Midbrain (tissue), 1 donor: ENCODE measurements at regions not wholly inside any gene's neighbourhood (a gene's known extent, or its start where the extent isn't known, plus 50 kb on each side); places are given as distances from the start of the nearest gene placed in this dataset.

Source experiments
- DNase-seq: peaks from one replicate; lab custom pipeline; 2025; lab: John Stamatoyannopoulos, UW

DNA sequence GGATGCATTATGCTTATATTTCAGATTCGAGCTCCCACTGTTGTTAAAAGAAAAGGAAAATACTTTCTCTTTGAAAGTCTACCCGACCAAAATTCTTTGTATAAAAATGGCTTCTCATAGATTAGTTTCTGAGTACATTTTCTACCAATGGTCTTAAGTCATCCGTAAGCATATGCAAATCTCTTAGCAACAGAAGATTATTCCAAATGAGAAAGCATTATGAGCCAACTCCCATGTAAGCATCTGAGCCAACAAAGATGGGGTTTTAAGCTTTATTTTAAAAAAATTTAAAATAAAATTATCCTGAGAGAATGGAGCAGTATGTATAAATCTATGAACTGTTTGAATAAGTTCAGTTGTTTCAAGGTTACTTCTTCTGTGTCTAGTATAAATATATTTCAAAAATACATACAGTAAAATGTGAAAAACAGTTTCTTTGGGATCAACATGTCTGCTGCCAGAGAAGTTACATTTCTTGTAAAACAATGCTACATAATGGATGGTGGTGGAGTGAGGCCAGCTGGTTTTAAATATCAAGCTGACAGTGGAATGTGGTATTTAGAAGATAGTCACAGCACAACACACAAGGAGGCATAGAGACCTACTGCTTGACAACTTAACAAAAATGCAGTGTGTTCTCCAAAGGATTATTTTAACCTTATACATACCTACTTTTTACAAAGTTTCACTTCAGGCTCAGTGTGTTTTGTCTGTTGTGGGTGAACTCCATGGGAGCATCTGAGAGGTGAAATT, 199.5 kb upstream of the DIPK2B start:
- DNase-seq: no peak

DNA sequence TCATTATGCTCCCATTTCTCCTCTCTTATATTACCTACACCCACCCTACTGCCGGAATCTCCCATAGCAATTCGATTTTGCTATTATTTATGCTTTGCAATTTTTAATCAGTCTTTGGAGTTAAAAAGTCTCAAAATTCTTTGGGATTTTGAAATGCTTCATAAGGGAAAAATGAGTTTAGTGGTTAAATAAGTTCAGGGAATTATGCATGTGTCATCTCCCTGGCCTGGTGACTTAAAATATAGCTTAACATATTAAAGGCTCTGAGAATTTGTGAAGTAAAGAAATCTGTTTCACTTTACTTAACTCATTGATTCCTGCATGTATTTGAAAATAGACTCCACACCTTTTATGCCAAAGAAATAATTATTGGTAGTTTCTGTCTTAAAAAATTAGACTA, 185.1 kb upstream of the DIPK2B start:
- no peak for DNase-seq

DNA sequence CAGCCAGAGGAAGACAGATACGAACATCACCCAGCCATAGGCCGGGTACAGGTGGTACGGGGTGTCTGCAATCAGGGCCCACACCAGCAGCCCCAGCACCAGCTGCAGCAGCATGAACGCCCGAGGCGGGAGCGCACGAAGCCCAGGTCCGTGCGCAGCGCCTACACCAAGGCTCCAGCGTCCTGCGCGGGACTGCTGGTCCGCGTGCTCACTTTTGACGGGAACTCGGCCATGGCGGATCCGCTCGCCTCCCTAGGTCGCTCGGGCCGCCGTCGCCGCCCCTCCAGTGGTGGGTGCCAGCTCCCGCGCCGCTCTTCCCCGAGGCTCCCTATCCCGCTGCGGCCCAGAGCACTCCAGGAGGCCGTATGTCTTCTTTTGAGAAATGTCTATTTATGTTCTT, 181.2 kb upstream of the DIPK2B start:
- DNase-seq: no peak

DNA sequence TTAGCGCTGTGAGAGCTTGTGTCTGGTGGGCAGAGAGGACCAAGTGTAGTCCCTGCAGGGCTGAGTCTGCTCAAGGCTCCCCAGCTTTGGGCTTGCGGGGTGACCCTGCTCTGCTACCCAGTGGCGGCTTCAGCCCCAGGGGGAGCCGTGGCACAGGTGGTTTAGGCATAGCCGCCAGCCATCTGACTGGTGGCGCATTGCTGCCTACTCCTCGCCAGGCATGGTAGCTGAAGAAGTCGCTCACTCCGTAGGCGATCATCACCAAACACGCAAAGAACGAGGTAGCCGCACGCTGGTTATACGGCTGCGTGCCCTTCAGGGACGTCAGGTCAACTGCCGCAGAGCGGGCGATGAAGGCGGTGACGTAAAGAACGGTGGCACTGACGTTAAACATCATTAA, 180.7 kb upstream of the DIPK2B start:
- no peak for DNase-seq

DNA sequence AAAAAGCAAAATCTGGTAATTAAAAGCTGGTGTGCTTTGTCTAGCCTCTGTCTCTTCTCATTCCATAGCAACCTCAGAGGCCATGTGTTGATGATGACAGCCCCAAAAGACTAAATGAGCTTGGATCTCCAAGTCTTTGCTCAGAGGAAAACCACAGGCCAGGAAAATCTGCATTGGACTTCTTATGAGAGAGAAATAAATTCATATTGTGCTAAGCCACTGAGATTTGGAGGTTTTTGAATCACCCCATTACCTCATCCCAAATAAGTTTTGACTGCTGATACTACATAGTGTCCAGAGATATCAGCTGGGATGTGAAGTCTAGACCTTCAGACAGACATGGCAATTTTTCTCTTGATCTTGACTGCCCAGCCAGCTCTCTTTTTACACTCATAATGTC, 178.6 kb upstream of the DIPK2B start:
- no peak for DNase-seq

DNA sequence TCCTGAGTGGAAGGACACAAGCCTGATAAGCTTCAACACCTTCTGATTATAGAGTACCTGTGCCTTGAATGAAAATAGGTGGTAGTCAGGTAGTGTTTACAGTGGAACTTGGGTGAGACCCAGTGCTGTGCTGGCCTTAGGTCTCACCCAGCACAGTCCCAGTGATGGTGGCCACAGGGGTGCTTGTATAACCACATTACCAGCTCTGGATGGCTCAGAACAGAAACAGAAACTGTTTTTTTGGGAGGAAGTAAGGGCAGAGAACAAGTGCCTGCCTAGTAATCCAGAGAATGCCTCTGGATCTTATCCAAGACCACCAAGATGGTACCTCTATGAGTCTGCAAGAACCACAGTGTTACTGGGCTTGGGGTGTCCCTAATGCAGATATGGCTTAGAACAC, 171.5 kb upstream of the DIPK2B start:
- no peak for DNase-seq

DNA sequence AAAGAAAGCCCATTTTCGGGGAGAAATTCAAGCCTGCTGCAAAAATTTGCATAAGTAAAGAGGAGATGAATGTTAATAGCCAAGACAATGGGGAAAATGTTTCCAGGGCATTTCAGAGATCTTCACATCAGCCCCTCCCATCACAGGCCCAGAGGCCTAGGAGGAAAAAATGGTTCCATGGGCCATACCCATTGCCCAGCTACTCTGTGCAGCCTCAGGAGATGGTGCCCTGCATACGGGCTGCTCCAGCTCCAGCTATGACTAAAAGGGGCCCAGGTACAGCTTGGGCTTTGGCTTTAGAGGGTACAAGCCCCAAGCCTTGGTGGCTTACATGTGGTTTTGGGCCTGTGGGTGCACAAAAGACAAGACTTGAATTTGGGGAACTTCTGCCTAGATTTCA, 168.0 kb upstream of the DIPK2B start:
- no peak for DNase-seq

DNA sequence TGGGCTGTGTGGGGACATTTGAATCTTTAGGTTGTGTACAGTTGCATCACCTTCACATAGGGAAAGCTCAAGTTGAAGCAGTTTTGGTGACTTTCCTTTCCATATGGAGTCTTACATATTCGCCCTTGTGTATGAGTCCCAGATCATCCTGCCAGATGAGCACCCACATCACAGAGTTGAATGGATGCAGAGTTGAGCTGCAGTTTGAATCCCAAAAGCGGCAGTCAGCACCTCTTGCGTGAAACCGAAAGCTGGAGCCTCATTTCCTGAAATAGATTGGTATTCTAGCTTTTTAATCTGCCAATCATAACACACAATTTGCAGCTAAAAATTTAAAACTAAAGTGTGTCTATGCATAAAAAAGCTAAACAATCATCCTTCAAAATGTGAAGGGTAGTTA, 162.9 kb upstream of the DIPK2B start:
- DNase-seq: no peak

DNA sequence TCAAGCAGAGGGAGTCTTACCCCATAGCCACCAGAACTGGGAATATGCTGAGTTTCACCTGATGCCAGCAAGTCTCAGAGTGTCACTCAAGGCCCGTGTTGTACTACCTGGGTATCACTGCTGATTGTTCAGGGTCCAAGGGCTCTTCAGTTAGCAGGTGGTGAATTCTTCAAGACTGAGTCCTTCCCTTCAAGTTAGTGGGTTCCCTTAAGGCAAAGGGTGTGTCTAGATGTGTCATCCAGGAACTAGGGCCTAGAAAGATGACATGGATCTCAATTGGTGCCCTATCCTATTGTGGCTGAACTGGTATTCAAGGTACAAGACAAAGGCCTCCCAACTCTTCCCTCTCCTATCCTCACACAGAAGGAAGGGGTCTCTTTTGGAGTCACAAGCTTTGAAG, 159.9 kb upstream of the DIPK2B start:
- DNase-seq: no peak

DNA sequence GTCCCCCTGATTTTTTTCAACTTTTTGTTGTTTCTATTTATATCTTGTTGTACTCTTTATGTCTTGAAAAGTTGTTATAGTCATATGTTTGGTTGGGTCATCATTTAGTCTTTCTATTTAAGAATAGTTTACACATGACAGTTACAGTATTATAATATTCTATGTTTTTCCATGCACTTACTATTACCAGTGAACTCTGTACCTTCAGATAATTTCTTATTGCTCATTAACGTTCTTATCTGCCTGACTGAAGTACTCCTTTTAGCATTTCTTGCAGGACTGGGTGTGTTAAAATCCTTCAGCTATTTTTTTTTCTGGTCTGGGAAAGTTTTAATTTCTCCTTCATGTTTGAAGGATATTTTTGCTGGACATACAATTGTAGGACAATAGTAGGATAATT, 157.7 kb upstream of the DIPK2B start:
- DNase-seq: no peak

DNA sequence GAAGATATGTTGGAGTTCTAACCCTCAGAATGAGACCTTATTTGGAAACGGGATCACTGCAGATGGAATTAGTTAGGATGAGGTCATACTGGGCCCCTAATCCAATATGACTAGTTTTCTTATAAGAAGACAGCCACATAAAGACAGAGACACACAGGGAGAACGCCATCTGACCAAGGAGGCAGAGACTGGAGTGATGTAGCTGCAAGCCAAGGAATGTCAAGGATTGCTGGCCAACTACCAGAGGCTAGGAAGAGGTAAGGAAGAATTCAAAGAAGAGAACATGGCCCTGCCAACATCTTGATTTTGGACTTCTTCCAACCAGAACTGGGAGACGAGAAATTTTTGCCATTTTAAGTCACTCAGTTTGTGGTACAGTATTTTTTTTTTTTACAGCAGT, 152.8 kb upstream of the DIPK2B start:
- DNase-seq: no peak

DNA sequence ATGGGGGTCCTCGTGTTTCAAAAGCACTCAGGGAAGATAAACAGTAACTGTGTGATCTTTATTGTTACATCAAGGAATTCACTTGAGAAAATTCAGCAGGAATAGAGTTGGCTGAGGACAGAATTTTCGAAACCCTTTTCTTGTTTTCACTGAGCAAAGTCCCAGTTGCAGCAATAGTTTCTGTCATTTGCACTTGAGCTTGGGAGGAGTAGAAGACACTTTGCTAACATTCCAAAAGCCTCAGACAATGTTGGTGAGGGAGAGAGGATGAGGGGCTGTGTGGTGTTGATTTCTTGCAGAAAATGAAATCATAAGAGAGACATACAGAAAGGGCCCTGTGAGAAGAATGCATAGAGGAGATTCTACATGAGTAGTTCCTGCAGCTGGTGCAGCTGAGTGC, 151.9 kb upstream of the DIPK2B start:
- DNase-seq: no peak

DNA sequence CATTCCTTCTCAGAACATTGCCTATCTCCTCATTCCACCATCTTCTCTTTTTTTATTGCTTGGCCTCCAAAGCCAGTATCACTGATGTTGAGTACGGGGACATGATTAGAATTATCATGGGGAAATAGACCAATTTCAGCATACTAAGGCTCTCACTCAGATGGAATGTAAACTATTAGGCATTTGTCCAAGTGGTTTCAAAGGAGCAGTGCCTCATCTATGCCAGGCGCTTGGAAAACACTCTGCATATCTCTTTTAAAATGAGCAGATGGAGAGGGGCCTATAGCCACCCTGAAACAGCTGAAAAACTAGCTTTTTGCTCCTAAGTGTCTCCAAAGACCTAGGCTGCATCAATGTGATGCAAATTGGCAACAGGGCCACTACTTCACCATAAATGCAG, 150.8 kb upstream of the DIPK2B start:
- DNase-seq: no peak

DNA sequence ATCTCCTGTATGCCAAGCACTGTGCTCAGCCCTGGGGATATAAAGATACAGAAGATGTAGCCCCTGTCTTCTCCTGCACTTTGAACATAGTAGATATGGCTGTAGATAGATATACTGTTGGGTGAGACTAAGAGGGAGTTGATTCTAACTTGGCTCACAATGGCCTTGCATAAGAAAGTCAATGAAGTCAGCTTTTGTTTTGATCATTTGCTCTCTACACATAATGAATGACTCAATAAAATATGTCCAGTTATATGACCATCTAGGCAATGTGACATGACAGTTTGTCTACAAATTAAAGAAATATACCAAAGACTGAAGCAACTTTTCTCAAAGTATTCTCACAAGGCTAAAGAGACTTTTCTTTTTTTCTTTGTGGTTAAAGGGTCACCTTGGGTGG, 147.6 kb upstream of the DIPK2B start:
- no peak for DNase-seq

DNA sequence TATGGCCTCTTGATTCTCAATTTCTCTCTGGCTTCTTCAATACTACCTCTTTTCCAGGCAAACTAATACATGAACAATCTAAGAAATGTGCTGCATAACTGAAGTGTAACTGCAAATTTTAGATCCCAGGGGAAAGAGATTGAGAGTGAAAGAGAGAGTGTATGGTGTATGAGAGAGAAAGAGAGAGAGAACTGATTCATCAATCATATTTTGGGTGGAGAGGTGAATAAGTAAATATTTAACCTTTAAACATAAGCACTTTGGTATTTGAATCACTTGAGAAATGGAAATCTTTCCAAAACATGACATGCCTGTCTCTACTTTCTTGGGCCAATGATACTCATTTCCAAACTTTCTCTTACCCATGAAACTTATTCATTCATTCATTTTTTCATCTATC, 147.2 kb upstream of the DIPK2B start:
- DNase-seq: no peak

DNA sequence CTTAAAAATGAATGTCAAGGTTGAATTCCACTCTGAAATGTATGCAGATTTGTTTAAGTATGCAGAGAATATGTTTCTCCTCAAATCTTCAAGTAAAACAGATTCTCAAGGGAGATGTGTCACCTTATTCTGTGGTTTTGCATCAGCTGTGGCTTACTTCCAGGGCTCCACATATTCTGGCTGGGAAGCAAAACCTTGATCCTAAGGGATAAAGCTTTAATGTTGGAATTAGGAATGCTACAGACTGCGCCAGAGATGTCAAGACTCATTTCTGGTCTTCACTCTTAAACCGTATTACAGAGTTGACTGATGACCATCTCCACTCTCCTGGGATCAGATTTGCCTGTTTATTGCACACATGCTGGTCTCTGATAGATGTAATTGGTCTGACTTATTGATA, 143.9 kb upstream of the DIPK2B start:
- DNase-seq: no peak

DNA sequence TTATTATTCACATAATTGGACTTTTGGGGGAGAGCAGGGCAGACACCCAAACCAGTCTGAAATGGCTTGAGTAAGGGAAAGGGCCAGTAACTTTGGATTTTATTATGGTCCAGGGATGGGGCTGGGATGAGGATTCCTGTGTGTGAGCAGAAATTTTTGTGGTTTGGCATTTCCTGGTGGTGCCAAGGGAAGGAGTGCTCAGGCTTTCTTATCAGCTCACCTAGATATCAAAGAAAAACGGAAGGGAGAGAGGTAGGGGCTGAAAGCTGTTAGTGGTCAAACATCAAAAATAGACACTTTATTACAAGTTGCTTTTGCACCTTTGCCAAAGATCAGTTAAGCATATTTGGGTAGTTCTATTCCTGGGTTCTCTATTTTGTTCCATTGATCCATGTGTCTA, 128.5 kb upstream of the DIPK2B start:
- DNase-seq: no peak

DNA sequence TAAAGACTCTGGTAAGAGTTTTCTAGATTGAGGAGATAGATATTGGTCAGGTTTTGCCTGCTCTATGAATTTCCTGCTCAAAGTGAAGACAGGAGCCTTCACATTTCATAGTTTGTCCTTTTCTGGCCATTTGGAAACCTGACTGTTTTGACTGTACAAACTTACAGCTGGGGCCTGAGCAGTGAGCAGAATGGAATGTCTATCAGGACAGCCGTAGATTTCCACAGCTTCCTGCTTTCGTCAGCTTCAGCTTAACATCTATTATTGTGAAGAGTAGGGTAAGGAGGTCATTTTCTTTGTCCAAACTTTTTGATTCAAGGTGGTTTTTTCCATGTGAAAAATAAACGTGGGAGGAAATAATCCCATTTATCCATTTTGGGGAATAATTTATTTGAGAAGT, 124.3 kb upstream of the DIPK2B start:
- no peak for DNase-seq

DNA sequence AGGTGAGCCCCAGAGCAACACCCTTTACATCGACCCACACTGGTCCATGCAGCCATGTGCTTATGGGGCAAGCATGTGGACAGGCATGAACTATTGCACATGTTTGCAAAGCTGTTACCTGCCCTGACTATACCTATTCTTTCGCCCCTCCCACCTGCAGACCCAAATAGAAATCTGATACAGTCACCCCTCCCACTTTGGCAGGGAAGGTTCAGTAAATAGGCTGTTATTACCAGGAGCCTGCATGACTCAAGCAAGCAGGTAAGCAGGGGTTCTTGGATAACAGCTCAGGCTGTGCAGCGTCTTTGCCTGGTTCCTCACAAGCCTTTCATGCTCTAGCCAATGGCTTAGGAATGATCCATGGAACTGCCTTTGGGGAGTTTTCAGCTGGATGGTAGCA, 122.7 kb upstream of the DIPK2B start:
- no peak for DNase-seq

DNA sequence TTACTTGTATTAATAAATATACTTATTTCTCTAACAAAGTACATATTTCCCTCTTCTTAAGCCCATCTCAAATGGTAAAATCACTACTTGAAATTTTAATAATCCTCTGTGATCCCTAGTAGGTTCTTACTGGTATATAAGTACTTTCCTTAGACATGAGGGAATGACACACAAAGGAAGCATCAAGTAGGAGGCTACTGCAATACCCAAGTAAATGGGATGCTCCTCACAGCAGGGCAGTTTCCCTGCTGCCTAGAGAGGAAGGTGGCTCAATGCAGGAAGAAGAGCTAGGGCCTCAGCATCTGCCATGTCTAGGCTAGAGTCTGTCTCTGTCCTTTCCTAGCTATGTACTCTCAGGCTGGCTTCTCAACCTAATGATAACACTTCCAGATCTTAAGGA, 122.1 kb upstream of the DIPK2B start:
- no peak for DNase-seq

DNA sequence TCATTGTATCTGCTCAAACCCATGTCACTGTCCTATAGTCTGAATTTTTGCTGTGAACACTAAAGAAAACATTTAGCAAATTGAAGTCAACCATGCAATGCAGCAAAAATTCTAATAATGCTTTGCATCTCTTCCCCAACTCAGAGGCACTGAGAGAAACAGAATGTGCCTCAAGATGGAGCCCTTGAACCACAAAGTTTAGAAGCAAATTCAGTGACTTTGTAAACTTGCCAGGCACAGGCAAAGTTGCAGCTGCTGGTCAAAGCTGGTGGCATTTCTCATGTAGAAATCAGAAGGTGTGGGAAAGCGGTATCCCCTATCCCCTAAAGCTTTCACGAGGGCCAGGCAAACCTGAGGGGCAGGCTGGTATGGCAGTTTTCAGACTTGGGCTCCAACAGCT, 121.7 kb upstream of the DIPK2B start:
- DNase-seq: peak; percentile 68

DNA sequence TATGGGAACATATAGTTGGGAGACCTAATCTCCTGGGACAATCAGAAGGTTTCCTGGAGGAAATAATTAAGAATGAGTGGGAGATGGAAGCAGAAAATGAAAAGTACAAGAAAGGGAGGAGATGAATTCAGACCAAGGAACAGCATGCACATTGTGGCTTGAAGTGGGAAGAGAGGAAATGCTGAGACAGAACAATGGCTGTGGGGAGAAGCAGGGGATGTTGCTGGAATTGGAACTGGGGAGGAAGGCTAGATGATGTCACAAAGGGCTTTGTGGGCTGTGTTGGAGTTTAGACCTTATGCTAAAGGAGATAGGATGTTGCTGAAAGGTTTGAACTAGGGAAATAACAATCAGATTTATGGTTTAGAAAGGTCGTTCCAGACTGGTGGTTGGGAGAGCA, 119.5 kb upstream of the DIPK2B start:
- no peak for DNase-seq

DNA sequence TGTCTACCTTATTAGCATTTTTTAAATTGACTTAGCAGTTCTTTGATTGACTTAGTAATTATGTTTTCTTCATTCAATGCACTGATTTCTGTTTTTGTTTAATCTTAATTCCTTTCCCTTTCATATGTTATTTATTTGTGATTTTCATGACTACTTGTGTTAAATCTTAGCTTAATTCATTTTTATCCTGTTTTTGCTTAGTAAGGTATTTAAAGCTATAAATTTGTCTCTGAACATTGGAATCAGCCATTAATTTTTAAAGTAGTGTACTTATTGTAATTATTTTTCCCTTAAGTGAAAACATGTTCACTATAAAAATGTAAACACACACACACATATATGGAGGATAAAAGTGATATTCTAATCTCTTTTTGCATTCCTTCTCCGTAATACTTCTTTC, 109.1 kb upstream of the DIPK2B start:
- DNase-seq: no peak

DNA sequence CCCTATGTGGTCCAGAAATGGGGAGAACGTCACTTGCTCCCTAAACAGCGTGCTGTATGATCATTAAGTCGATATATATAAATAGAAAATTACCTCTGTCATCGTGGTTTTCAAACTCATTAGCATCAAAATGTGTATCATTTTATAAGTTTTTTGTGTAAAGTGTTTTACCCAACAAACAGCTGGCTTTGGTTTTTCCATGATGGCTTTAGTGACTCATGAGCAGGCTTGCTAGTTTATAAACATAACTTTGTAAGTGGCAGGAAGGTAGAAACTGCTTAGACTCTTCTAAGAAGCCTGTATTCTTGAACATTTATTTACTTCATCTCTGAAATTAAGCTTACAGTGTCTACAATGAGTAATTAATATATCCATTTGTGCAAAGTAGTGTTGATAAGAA, 108.4 kb upstream of the DIPK2B start:
- no peak for DNase-seq

DNA sequence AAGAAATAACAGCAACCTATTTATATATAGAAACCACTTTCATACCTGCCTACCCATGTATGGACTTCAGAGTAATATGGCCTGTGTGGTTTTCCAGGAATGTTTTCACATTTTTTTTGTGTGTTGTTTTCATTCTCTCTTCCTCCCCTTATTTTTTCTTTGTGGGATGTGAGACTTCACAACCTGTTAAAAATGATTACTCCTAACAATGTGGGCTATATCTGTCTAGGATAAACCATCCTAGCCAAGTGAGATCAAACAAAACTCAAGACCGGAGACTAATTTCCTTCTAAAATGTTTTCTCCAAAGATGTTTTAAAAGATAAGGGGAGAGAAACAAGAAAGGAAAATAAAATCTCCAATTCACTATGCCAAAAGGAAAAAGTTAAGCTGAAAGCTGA, 106.1 kb upstream of the DIPK2B start:
- DNase-seq: no peak
